HepG2 (cell line): ENCODE measurements at regions not wholly inside any gene's neighbourhood (a gene's known extent, or its start where the extent isn't known, plus 50 kb on each side); places are given as distances from the start of the nearest gene placed in this dataset.

Experiments used
- ATAC-seq: fragments of 200-7000 bp; cut with Tn5 transposase; 3 replicates; pipeline ENCODE4 v1.9.1; 2020; ENCODE audit warnings: mild to moderate bottlenecking, moderate library complexity
- BruUV-seq: library from RNA; stranded (reverse); fragments of 400-500 nt; replicated peaks from 2 replicates; lab custom pipeline; 2021; lab: Mats Ljungman, UMichigan
- CTCF ChIA-PET: fragments of 300-600 bp; formaldehyde crosslinking; extraction: SDS; loops from one replicate; lab custom pipeline; 2021; ENCODE audit warnings: low total read pairs, inconsistent platforms, low intra/inter-chr PET ratio; lab: Yijun Ruan, JAX
- POLR2A ChIA-PET: fragments of 350-600 bp; sonication (Branson Sonifier 250); formaldehyde crosslinking; loops from one replicate; lab custom pipeline; 2020; ENCODE audit warnings: antibody characterized with exemption, inconsistent platforms; lab: Yijun Ruan, JAX
- DNase-seq: peaks from one replicate; pipeline ENCODE4 v3.0.0-alpha.2; 2015; ENCODE audit warnings: low spot score
- FAIRE-seq: peaks from 3 replicates; lab custom pipeline; 2011; peaks lifted over from hg19 to GRCh38; lab: Jason Lieb, UNC
- H2AFZ ChIP-seq: one replicate; pipeline ENCODE4 v1.6.1; 2011; ENCODE audit warnings: low read length, inconsistent platforms
- H3K27ac ChIP-seq: fragments of 300-600 bp; 3 replicates; pipeline ENCODE4 v1.8.0; 2011; ENCODE audit warnings: mixed run types, mild to moderate bottlenecking, mixed read lengths, low read length, inconsistent platforms; ENCODE audit not compliant: insufficient read depth; ENCODE audit errors: extremely low read length
- H3K27me3 ChIP-seq, 2 experiments: fragments of 200-600 bp in 1 of 2; 2 replicates in 1 of 2; 3 replicates in 1 of 2; pipeline versions ENCODE4 v1.6.0 to v1.8.0; 2011; ENCODE audit warnings: low read length in 2 of 2, mild to moderate bottlenecking in 2 of 2, moderate library complexity in 2 of 2, inconsistent platforms in 1 of 2; ENCODE audit not compliant: insufficient read depth in 2 of 2, control insufficient read depth in 1 of 2
- H3K36me3 ChIP-seq, 2 experiments: fragments of 200-600 bp in 1 of 2; replicated peaks in 1 of 2; 2 replicates in 1 of 2; 3 replicates in 1 of 2; pipeline versions ENCODE4 v1.5.1 to v1.8.0; 2011; ENCODE audit warnings: low read length in 2 of 2, inconsistent platforms in 1 of 2; ENCODE audit not compliant: insufficient read depth in 2 of 2, control insufficient read depth in 1 of 2
- H3K4me1 ChIP-seq: 2 replicates; pipeline ENCODE4 v1.5.1; 2012; ENCODE audit warnings: low read length, inconsistent platforms; ENCODE audit not compliant: insufficient read depth
- H3K4me2 ChIP-seq: 2 replicates; pipeline ENCODE4 v1.6.0; 2011; ENCODE audit warnings: low read depth, low read length, inconsistent platforms
- H3K4me3 ChIP-seq, 3 experiments: fragments of 200-600 bp in 1 of 3; sonication (generic), shearing (Covaris generic) in 1 of 3; replicated peaks in 1 of 3; 2 replicates each; pipeline ENCODE4 v1.5.1; 2011 to 2016; ENCODE audit warnings: low read length in 3 of 3, inconsistent platforms in 2 of 3, low read depth in 2 of 3, mild to moderate bottlenecking in 2 of 3, control low read depth in 1 of 3, mixed read lengths in 1 of 3; ENCODE audit not compliant: insufficient read depth in 1 of 3
- H3K79me2 ChIP-seq: one replicate; pipeline ENCODE4 v1.6.1; 2011; ENCODE audit warnings: low read length, inconsistent platforms; ENCODE audit not compliant: insufficient read depth
- H3K9ac ChIP-seq: 2 replicates; pipeline ENCODE4 v1.6.0; 2011; ENCODE audit warnings: mild to moderate bottlenecking, low read depth, low read length, inconsistent platforms; ENCODE audit not compliant: insufficient read depth
- H3K9me3 ChIP-seq: 2 replicates; pipeline ENCODE4 v1.5.1; 2012; ENCODE audit warnings: mild to moderate bottlenecking, low read length
- H4K20me1 ChIP-seq: 2 replicates; pipeline ENCODE4 v1.6.0; 2011; ENCODE audit warnings: inconsistent platforms, mild to moderate bottlenecking, low read length, moderate library complexity; ENCODE audit not compliant: insufficient read depth
- FOXJ3 ChIP-seq: sonication (generic); formaldehyde crosslinking; IDR thresholded peaks from 2 replicates; pipeline ENCODE4 v1.4.0; 2020; ENCODE audit warnings: missing genetic modification reagents, mild to moderate bottlenecking, borderline replicate concordance
- KDM1A ChIP-seq: IDR thresholded peaks from 2 replicates; pipeline ENCODE4 v1.6.1; 2016; ENCODE audit warnings: missing compliant biosample characterization
- MYC ChIP-seq: sonication (generic); formaldehyde crosslinking; IDR thresholded peaks from 2 replicates; pipeline ENCODE4 v1.9.0; 2021; ENCODE audit warnings: missing genetic modification reagents, borderline replicate concordance
- NFATC3 ChIP-seq: sonication (generic); formaldehyde crosslinking; IDR thresholded peaks from 2 replicates; pipeline ENCODE4 v1.5.1; 2020; ENCODE audit warnings: mild to moderate bottlenecking, missing genetic modification reagents
- PAWR ChIP-seq: sonication (generic); formaldehyde crosslinking; IDR thresholded peaks from 2 replicates; pipeline ENCODE4 v1.4.0; 2020; ENCODE audit warnings: missing genetic modification reagents, mild to moderate bottlenecking, borderline replicate concordance
- SMAD1 ChIP-seq: sonication (generic); formaldehyde crosslinking; IDR thresholded peaks from 2 replicates; pipeline ENCODE4 v1.4.0; 2020; ENCODE audit warnings: missing genetic modification reagents, low read depth, mild to moderate bottlenecking, borderline replicate concordance
- THAP8 ChIP-seq: sonication (generic); formaldehyde crosslinking; IDR thresholded peaks from 2 replicates; pipeline ENCODE4 v1.5.1; 2020; ENCODE audit warnings: missing genetic modification reagents, mild to moderate bottlenecking, borderline replicate concordance
- ZFYVE20 ChIP-seq: sonication (generic); formaldehyde crosslinking; IDR thresholded peaks from 2 replicates; pipeline ENCODE4 v1.8.0; 2023; ENCODE audit warnings: low read depth, mild to moderate bottlenecking, moderate library complexity, missing genetic modification reagents, borderline replicate concordance
- ZHX2 ChIP-seq, 2 experiments: sonication (generic) in 1 of 2; formaldehyde crosslinking in 1 of 2; IDR thresholded peaks; 2 replicates each; pipeline versions ENCODE4 v1.6.1 to v1.9.0; 2014 to 2022; ENCODE audit warnings: antibody characterized with exemption in 1 of 2, borderline replicate concordance in 1 of 2, inconsistent platforms in 1 of 2, low read depth in 1 of 2, missing genetic modification reagents in 1 of 2
- ZNF513 ChIP-seq: sonication (generic); formaldehyde crosslinking; conservative IDR thresholded peaks from 2 replicates; pipeline ENCODE4 v1.5.0; 2020; ENCODE audit warnings: missing genetic modification reagents
- ZNF781 ChIP-seq: sonication (generic); formaldehyde crosslinking; IDR thresholded peaks from 2 replicates; pipeline ENCODE4 v1.5.1; 2020; ENCODE audit warnings: borderline replicate concordance, mild to moderate bottlenecking, missing genetic modification reagents; ENCODE audit errors: not compliant biosample characterization
- ZNF83 ChIP-seq: sonication (generic); formaldehyde crosslinking; IDR thresholded peaks from 2 replicates; pipeline ENCODE4 v1.4.0; 2020; ENCODE audit warnings: missing genetic modification reagents, mild to moderate bottlenecking, borderline replicate concordance
- ZZZ3 ChIP-seq: sonication (generic); formaldehyde crosslinking; IDR thresholded peaks from 2 replicates; pipeline ENCODE4 v1.4.0; 2020; ENCODE audit warnings: missing genetic modification reagents, mild to moderate bottlenecking, borderline replicate concordance
- WGBS: methylation state at CpG from one replicate; pipeline ENCODE4 v1.1.6; 2017; ENCODE audit warnings: low lambda C conversion rate; 5-methylcytosine and 5-hydroxymethylcytosine counted together
- in situ Hi-C: cut with HindIII; loops from 2 replicates; pipeline ENCODE4 v1.10.0; 2017; ENCODE audit warnings: low pct_unique_long_range_greater_than_20kb; ENCODE audit not compliant: extremely low pct_ligation_motif_present
- intact Hi-C: fragments of 100-400 bp; cut with micrococcal nuclease; formaldehyde crosslinking; loops from one replicate; pipeline ENCODE4 v1.10.0; 2022; ENCODE audit not compliant: unreplicated experiment
- TF ChIP-seq, protein P1 (sequence below): IDR thresholded peaks from 2 replicates; pipeline ENCODE4 v1.6.1; 2016; ENCODE audit warnings: missing compliant biosample characterization, missing genetic modification reagents, borderline replicate concordance

GRCh38 chr1:47684518-47684917 is 246.7 kb downstream of the FOXD2 start:
- DNase-seq (no peak), ATAC-seq (no peak), FAIRE-seq (no peak)
- intact Hi-C loops (no loop called here), in situ Hi-C loops (no loop called here)
- POLR2A ChIA-PET, result no interaction called here
- H3K36me3 ChIP-seq, result no peaks in the 10 kb centered on the region
- H3K27ac ChIP-seq, result no peak overlapping the region
- BruUV-seq, result no TSS peak
- 12% methylated on average over 6 of the region's 6 CpGs for WGBS
- CTCF ChIA-PET, result no interaction called here
- H3K4me3 ChIP-seq, result no peak overlapping the region
- no peak overlapping the region for H2AFZ ChIP-seq
- H3K9me3 ChIP-seq, result no peaks in the 10 kb centered on the region
- H3K79me2 ChIP-seq, result no peaks in the 10 kb centered on the region
- no peaks in the 10 kb centered on the region for H3K4me1 ChIP-seq
- H3K9ac ChIP-seq, result no peak overlapping the region
- H3K4me2 ChIP-seq, result no peak overlapping the region
- no peaks in the 10 kb centered on the region for H4K20me1 ChIP-seq
- H3K27me3 ChIP-seq, result peaks cover 7 to 43% of the 10 kb centered on the region in 2 experiments; a peak in 3 of 5 replicates
- TF ChIP-seq FOXJ3 (CRISPR knock-in tag) (no peak), SMAD1 (no peak), ZFYVE20 (no peak), ZNF513 (CRISPR knock-in tag) (no peak), KDM1A (no peak), NFATC3 (CRISPR knock-in tag) (no peak), THAP8 (CRISPR knock-in tag) (no peak), ZHX2 (IDR thresholded peaks at IDR 0.05; ENCODE audit: low read depth) (no peak), ZHX2 (CRISPR knock-in tag; IDR thresholded peaks at IDR 0.05; ENCODE audit: borderline replicate concordance) (no peak), ZNF83 (CRISPR knock-in tag) (no peak), ZNF781 (CRISPR knock-in tag) (no peak), PAWR (CRISPR knock-in tag) (no peak), MYC (CRISPR knock-in tag) (no peak), ZZZ3 (CRISPR knock-in tag) (no peak)
- TF ChIP-seq, protein P1, sequence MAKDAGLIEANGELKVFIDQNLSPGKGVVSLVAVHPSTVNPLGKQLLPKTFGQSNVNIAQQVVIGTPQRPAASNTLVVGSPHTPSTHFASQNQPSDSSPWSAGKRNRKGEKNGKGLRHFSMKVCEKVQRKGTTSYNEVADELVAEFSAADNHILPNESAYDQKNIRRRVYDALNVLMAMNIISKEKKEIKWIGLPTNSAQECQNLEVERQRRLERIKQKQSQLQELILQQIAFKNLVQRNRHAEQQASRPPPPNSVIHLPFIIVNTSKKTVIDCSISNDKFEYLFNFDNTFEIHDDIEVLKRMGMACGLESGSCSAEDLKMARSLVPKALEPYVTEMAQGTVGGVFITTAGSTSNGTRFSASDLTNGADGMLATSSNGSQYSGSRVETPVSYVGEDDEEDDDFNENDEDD (CRISPR knock-in tag), result no peak
